ENCODE measurements at regions not wholly inside any gene's neighbourhood (a gene's known extent, or its start where the extent isn't known, plus 50 kb on each side); places are given as distances from the start of the nearest gene placed in this dataset.

- ChIA-PET POLR2A (no interaction called here), CTCF (no interaction called here)
- Mint-ChIP-seq H3K4me1 (no peaks in the 10 kb centered on the region), H3K9me3 (ENCODE audit: insufficient read depth) (peaks cover 11% of the 10 kb centered on the region), H3K27ac (no peak overlapping the region), H3K4me3 (no peak overlapping the region), H3K27me3 (no peaks in the 10 kb centered on the region)
- TF ChIP-seq EZH2 (IDR thresholded peaks at IDR 0.05; ENCODE audit: borderline replicate concordance, insufficient read depth, low read depth, low read length, poor library complexity, severe bottlenecking) (no peak), CTCF (IDR thresholded peaks at IDR 0.05) (no peak)
- no peak for DNase-seq
- no peak for ATAC-seq (ENCODE audit: low read depth)
- Histone ChIP-seq H3K27me3 (replicated peaks in 1 of 4; ENCODE audit: control extremely low read depth in 1 of 4, control insufficient read depth in 3 of 4, insufficient read depth in 4 of 4, low read length in 3 of 4) (no peaks in the 10 kb centered on the region), H3K4me1 (ENCODE audit: control insufficient read depth in 2 of 2, insufficient read depth in 2 of 2, low read length in 2 of 2) (no peaks in the 10 kb centered on the region), H3K79me2 (ENCODE audit: control insufficient read depth, insufficient read depth, low read length) (no peaks in the 10 kb centered on the region), H3K9ac (ENCODE audit: low read length) (no peak overlapping the region), H3K4me2 (replicated peaks; ENCODE audit: low read depth, low read length, poor library complexity, severe bottlenecking) (no peak overlapping the region), H3K9me3 (ENCODE audit: control extremely low read depth in 1 of 3, control insufficient read depth in 2 of 3, insufficient read depth in 1 of 3, low read length in 2 of 3) (peaks cover 0 to 4% (median 0%) of the 10 kb centered on the region in 3 donors), H2AFZ (ENCODE audit: insufficient read depth, low read depth, low read length, poor library complexity, severe bottlenecking) (no peak overlapping the region), H4K20me1 (ENCODE audit: control insufficient read depth, insufficient read depth, low read length, poor library complexity, severe bottlenecking) (no peaks in the 10 kb centered on the region), H3K4me3 (ENCODE audit: control extremely low read depth in 1 of 5, extremely low read depth in 1 of 5, insufficient read depth in 1 of 5, low read depth in 2 of 5, low read length in 4 of 5) (no peak overlapping the region), H3K36me3 (replicated peaks in 1 of 2; ENCODE audit: control extremely low read depth in 1 of 2, control insufficient read depth in 1 of 2, extremely low read depth in 1 of 2, insufficient read depth in 2 of 2, low read length in 1 of 2) (no peaks in the 10 kb centered on the region), H3K27ac (ENCODE audit: low read length in 2 of 2) (no peak overlapping the region)
- WGBS (ENCODE audit: insufficient coverage) = no CpG with 5 or more reads among the region's 1 CpG
- intact Hi-C loops (cut with micrococcal nuclease) = no loop called here
Measured at GRCh38 chr7:119522263-119522662, 750.7 kb upstream of the KCND2 start.

GRCh38 chr7:119522698-119523097 lies 750.3 kb upstream of the KCND2 start:
- H3K27me3 ChIP-seq (replicated peaks in 1 of 4; ENCODE audit: control extremely low read depth in 1 of 4, control insufficient read depth in 3 of 4, insufficient read depth in 4 of 4, low read length in 3 of 4) = no peaks in the 10 kb centered on the region
- no peaks in the 10 kb centered on the region for H3K4me1 Mint-ChIP-seq
- no peak overlapping the region for H2AFZ ChIP-seq (ENCODE audit: insufficient read depth, low read depth, low read length, poor library complexity, severe bottlenecking)
- ChIA-PET CTCF (no interaction called here), POLR2A (no interaction called here)
- no peak overlapping the region for H3K27ac ChIP-seq (ENCODE audit: low read length in 2 of 2)
- no peak for TF ChIP-seq CTCF (IDR thresholded peaks at IDR 0.05)
- H3K9me3 ChIP-seq (ENCODE audit: control extremely low read depth in 1 of 3, control insufficient read depth in 2 of 3, insufficient read depth in 1 of 3, low read length in 2 of 3) = peaks cover 0 to 4% (median 0%) of the 10 kb centered on the region in 3 donors
- no peaks in the 10 kb centered on the region for H3K4me1 ChIP-seq (ENCODE audit: control insufficient read depth in 2 of 2, insufficient read depth in 2 of 2, low read length in 2 of 2)
- H3K27ac Mint-ChIP-seq = no peak overlapping the region
- DNase-seq (no peak), ATAC-seq (ENCODE audit: low read depth) (no peak)
- H3K27me3 Mint-ChIP-seq = no peaks in the 10 kb centered on the region
- H3K9ac ChIP-seq (ENCODE audit: low read length) = no peak overlapping the region
- no peaks in the 10 kb centered on the region for H3K36me3 ChIP-seq (replicated peaks in 1 of 2; ENCODE audit: control extremely low read depth in 1 of 2, control insufficient read depth in 1 of 2, extremely low read depth in 1 of 2, insufficient read depth in 2 of 2, low read length in 1 of 2)
- H3K9me3 Mint-ChIP-seq (ENCODE audit: insufficient read depth) = peaks cover 8% of the 10 kb centered on the region
- no peak overlapping the region for H3K4me2 ChIP-seq (replicated peaks; ENCODE audit: low read depth, low read length, poor library complexity, severe bottlenecking)
- H3K4me3 ChIP-seq (ENCODE audit: control extremely low read depth in 1 of 5, extremely low read depth in 1 of 5, insufficient read depth in 1 of 5, low read depth in 2 of 5, low read length in 4 of 5) = no peak overlapping the region
- H3K79me2 ChIP-seq (ENCODE audit: control insufficient read depth, insufficient read depth, low read length) = no peaks in the 10 kb centered on the region
- 91% methylated on average over 3 of the region's 6 CpGs for WGBS (ENCODE audit: insufficient coverage)
- H3K4me3 Mint-ChIP-seq = no peak overlapping the region
- no peaks in the 10 kb centered on the region for H4K20me1 ChIP-seq (ENCODE audit: control insufficient read depth, insufficient read depth, low read length, poor library complexity, severe bottlenecking)
- intact Hi-C loops (cut with micrococcal nuclease) = no loop called here
